SK-N-MC (cell line): ENCODE measurements at regions not wholly inside any gene's neighbourhood (a gene's known extent, or its start where the extent isn't known, plus 50 kb on each side); places are given as distances from the start of the nearest gene placed in this dataset.

Source experiments
- DNase-seq: peaks from one replicate; pipeline ENCODE4 v3.0.0-alpha.2; 2011; ENCODE audit warnings: low read depth, low spot score
- H3K27ac ChIP-seq: fragments of 200-600 bp; sonication (generic); 2 replicates; pipeline ENCODE4 v1.5.1; 2016; ENCODE audit warnings: mixed run types
- H3K36me3 ChIP-seq: fragments of 200-600 bp; sonication (generic); 2 replicates; pipeline ENCODE4 v1.6.1; 2017; ENCODE audit warnings: antibody characterized with exemption, low read length, mixed read lengths; ENCODE audit not compliant: insufficient read depth
- H3K4me3 ChIP-seq: fragments of 200-600 bp; sonication (generic); 2 replicates; pipeline ENCODE4 v1.5.1; 2016
- H3K9ac ChIP-seq: fragments of 200-600 bp; sonication (generic); 2 replicates; pipeline ENCODE4 v1.8.0; 2017; ENCODE audit warnings: mixed run types, mixed read lengths; ENCODE audit not compliant: insufficient read length
- H3K9me3 ChIP-seq: fragments of 200-600 bp; sonication (generic); 2 replicates; pipeline ENCODE4 v1.6.1; 2017; ENCODE audit warnings: low read depth, mild to moderate bottlenecking, antibody characterized with exemption, low read length, moderate library complexity, mixed read lengths
- EZH2 ChIP-seq: fragments of 200-600 bp; sonication (generic); IDR thresholded peaks from one replicate; pipeline ENCODE4 v1.6.1; 2017; ENCODE audit warnings: antibody characterized with exemption
- FOXP2 ChIP-seq: optimal IDR thresholded peaks from 2 replicates; pipeline ENCODE3; 2011; ENCODE audit warnings: mild to moderate bottlenecking, moderate library complexity; ENCODE audit not compliant: insufficient read depth; ENCODE audit errors: extremely low read length, control extremely low read depth
- POLR2AphosphoS5 ChIP-seq: IDR thresholded peaks from 2 replicates; pipeline ENCODE4 v1.6.1; 2012; ENCODE audit warnings: mild to moderate bottlenecking, low read depth, low read length, borderline replicate concordance

- no peak overlapping the region for H3K4me3 ChIP-seq
- no peak overlapping the region for H3K9ac ChIP-seq
- H3K36me3 ChIP-seq, result no peaks in the 10 kb centered on the region
- TF ChIP-seq FOXP2 (no peak), EZH2 (no peak), POLR2AphosphoS5 (no peak)
- no peaks in the 10 kb centered on the region for H3K9me3 ChIP-seq
- H3K27ac ChIP-seq, result no peak overlapping the region
- DNase-seq, result no peak
Observed at GRCh38 chr21:28655471-28655870, 337.2 kb downstream of the LTN1 start.

- DNase-seq, result no peak
- no peak overlapping the region for H3K9ac ChIP-seq
- no peaks in the 10 kb centered on the region for H3K36me3 ChIP-seq
- no peak overlapping the region for H3K4me3 ChIP-seq
- no peaks in the 10 kb centered on the region for H3K9me3 ChIP-seq
- TF ChIP-seq EZH2, result no peak
- TF ChIP-seq POLR2AphosphoS5, result no peak
- no peak for TF ChIP-seq FOXP2
- no peak overlapping the region for H3K27ac ChIP-seq
Observed at GRCh38 chr21:28654406-28654805, 338.3 kb downstream of the LTN1 start.

GRCh38 chr21:28644762-28645161 lies 347.9 kb downstream of the LTN1 start:
- no peak for DNase-seq
- TF ChIP-seq EZH2 (no peak), POLR2AphosphoS5 (no peak), FOXP2 (no peak)
- H3K27ac ChIP-seq, result no peak overlapping the region
- H3K4me3 ChIP-seq, result no peak overlapping the region
- no peak overlapping the region for H3K9ac ChIP-seq
- H3K9me3 ChIP-seq, result no peaks in the 10 kb centered on the region
- H3K36me3 ChIP-seq, result no peaks in the 10 kb centered on the region

GRCh38 chr21:28642891-28643290 lies 349.8 kb downstream of the LTN1 start:
- Histone ChIP-seq H3K27ac (no peak overlapping the region), H3K4me3 (no peak overlapping the region), H3K36me3 (no peaks in the 10 kb centered on the region), H3K9ac (no peak overlapping the region), H3K9me3 (no peaks in the 10 kb centered on the region)
- no peak for DNase-seq
- TF ChIP-seq POLR2AphosphoS5, result no peak
- no peak for TF ChIP-seq FOXP2
- TF ChIP-seq EZH2, result no peak

- H3K9ac ChIP-seq, result no peak overlapping the region
- H3K27ac ChIP-seq, result no peak overlapping the region
- no peak for DNase-seq
- H3K4me3 ChIP-seq, result no peak overlapping the region
- no peaks in the 10 kb centered on the region for H3K9me3 ChIP-seq
- TF ChIP-seq POLR2AphosphoS5, result no peak
- no peak for TF ChIP-seq EZH2
- TF ChIP-seq FOXP2, result no peak
- H3K36me3 ChIP-seq, result no peaks in the 10 kb centered on the region
Observed at GRCh38 chr21:28641731-28642130, 350.9 kb downstream of the LTN1 start.

- no peak for TF ChIP-seq FOXP2
- TF ChIP-seq EZH2, result no peak
- no peak for TF ChIP-seq POLR2AphosphoS5
- no peak overlapping the region for H3K9ac ChIP-seq
- no peaks in the 10 kb centered on the region for H3K9me3 ChIP-seq
- no peak overlapping the region for H3K4me3 ChIP-seq
- DNase-seq, result no peak
- H3K27ac ChIP-seq, result no peak overlapping the region
- no peaks in the 10 kb centered on the region for H3K36me3 ChIP-seq
Observed at GRCh38 chr21:28640326-28640725, 352.4 kb downstream of the LTN1 start.

GRCh38 chr21:28639737-28640136 lies 352.9 kb downstream of the LTN1 start:
- Histone ChIP-seq H3K9ac (no peak overlapping the region), H3K4me3 (no peak overlapping the region), H3K9me3 (no peaks in the 10 kb centered on the region), H3K27ac (no peak overlapping the region), H3K36me3 (no peaks in the 10 kb centered on the region)
- TF ChIP-seq FOXP2 (no peak), EZH2 (no peak), POLR2AphosphoS5 (no peak)
- no peak for DNase-seq

GRCh38 chr21:28636752-28637691 lies 355.7 kb downstream of the LTN1 start:
- TF ChIP-seq FOXP2 (no peak), EZH2 (no peak), POLR2AphosphoS5 (no peak)
- DNase-seq, result no peak
- H3K4me3 ChIP-seq, result no peak overlapping the region
- no peaks in the 10 kb centered on the region for H3K9me3 ChIP-seq
- H3K27ac ChIP-seq, result no peak overlapping the region
- no peaks in the 10 kb centered on the region for H3K36me3 ChIP-seq
- no peak overlapping the region for H3K9ac ChIP-seq

GRCh38 chr21:28635541-28635940 lies 357.1 kb downstream of the LTN1 start:
- TF ChIP-seq FOXP2 (no peak), POLR2AphosphoS5 (no peak), EZH2 (no peak)
- no peak for DNase-seq
- Histone ChIP-seq H3K9ac (no peak overlapping the region), H3K9me3 (no peaks in the 10 kb centered on the region), H3K4me3 (no peak overlapping the region), H3K36me3 (no peaks in the 10 kb centered on the region), H3K27ac (no peak overlapping the region)
